HG03521 (cell line): ENCODE measurements at regions not wholly inside any gene's neighbourhood (a gene's known extent, or its start where the extent isn't known, plus 50 kb on each side); places are given as distances from the start of the nearest gene placed in this dataset.

ENCODE experiments used
- ATAC-seq: cut with Tn5 transposase; IDR thresholded peaks from one replicate; pipeline ENCODE4 v1.9.1; 2021; ENCODE audit warnings: mild to moderate bottlenecking, moderate library complexity; ENCODE audit not compliant: unreplicated experiment

GRCh38 chr18:60146220-60146960 is 226.2 kb downstream of the MC4R start:
- ATAC-seq = peak; percentile 70

DNA sequence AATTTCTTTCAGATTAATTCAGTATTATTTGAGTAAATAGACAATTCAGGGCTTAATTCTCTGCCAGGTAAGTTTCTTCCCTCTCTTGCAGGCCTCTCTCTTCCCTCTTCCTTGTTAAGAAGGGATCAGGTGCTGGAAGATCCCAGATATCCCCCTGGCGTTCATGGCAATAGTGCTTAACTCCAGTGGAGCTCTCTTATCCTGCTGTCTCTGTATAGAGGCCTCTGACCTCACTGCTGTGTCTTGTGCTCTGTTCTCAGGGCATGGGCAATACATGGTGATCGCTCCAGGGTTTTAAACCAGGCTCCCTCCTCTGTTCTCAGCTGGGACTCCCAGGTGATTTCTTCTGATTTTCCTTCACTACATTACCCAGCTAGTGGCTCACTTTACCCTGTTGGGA is 226.8 kb downstream of the MC4R start:
- no peak for ATAC-seq

GRCh38 chr18:60134806-60135205 is 235.0 kb downstream of the PMAIP1 start:
- ATAC-seq = no peak

DNA sequence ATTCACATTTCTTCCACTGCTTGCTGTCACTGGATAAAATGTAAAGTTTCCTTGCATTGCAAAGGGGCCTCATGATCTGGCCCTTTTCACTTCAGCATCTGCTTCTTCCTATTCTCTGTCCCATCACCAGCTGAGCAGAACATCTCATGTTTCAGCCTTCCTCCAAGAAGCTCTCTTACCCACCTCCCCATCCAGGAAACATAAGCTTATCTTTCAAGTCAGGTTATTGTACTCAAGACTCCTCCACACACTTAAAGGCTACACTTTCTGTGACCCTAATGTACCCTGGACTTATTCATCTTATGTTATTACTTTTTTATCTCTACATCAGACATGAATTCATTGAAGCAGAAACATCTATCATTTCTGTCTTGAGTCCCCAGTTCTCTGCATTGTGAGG is 230.5 kb downstream of the PMAIP1 start:
- ATAC-seq = no peak

DNA sequence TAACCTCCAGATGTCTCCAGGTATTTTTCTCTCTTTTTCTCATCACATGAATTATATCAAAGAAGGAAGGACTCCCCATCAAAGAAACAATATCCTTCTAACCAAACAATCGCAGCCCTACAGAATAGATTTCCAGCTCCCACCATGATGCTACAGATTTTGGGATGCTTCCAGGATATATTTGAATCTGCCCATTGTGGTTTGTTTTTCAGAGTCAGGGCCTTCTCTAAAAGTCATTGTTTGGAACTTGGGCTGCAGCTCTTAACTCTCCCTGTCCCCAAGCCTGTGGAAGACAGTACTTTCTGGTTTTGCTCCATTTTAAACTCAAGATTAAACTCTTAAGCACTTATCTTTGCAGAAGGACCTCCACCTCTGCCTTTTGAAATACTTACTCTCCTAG is 223.2 kb downstream of the PMAIP1 start:
- no peak for ATAC-seq

DNA sequence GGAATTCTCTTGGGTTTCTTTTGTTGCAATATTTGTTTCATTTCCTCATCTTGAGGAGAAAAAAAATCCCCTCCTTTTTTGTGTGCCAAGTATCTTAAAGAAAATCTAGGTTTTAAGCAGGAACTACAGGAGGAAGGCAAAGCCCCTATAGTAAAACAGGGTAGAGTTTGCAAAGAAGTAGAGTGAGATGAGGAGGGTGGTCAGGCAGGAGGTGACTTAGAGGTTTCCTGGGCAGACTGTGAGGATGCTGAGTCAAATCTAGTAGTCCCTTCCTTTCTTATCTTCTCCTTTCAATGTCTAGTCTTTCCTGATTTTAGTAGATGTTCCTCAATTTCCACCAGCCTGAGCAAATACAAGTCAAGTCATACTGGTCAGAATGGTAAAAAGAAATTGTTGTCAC is 222.5 kb downstream of the PMAIP1 start:
- no peak for ATAC-seq

DNA sequence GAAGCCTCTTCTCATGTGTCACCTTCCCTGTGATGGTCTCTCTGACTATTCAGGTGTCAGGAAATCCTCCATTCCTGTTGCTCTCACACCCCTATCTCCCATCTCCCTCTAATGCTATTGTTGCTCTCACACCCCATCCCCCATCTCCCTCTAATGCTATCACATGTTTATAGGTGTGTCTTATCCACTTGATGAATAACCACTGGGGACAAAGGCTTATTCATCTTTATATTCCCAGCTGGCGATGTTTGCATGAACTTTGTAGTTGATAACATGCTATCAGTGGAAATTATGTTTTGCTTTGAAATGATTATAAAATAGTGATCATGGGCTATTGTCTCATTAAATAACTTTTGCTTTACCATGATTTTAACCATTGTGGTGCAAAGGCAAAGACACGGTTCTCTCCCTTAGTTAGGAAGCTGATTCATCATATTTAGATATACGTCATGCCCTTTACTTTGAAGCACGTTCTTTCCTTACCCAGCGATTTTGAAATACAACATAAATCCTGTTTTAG is 220.5 kb downstream of the PMAIP1 start:
- ATAC-seq = no peak

- ATAC-seq = no peak
Observed at GRCh38 chr18:60117321-60117720, 217.5 kb downstream of the PMAIP1 start.

GRCh38 chr18:60113396-60113795 is 213.6 kb downstream of the PMAIP1 start:
- ATAC-seq = no peak

DNA sequence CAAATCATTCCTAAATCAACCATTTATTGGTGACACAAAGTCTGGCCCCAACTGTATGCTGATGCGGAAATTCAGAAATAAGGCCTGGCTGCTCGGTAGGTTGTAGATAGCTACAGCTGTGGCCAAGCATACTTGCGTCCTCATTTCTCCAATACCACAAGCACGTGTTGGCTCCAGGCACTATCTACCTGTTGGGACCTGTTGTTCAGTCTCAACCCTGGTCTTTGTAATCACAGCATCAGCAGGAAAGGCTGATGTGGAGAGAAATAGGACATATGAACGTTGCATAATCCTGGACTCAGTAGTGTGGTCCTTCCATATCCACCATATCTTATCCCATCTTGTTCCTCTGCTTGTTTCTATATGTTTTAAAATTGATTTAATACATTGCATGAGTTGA is 212.6 kb downstream of the PMAIP1 start:
- no peak for ATAC-seq

GRCh38 chr18:60111525-60111924 is 211.7 kb downstream of the PMAIP1 start:
- ATAC-seq = no peak

DNA sequence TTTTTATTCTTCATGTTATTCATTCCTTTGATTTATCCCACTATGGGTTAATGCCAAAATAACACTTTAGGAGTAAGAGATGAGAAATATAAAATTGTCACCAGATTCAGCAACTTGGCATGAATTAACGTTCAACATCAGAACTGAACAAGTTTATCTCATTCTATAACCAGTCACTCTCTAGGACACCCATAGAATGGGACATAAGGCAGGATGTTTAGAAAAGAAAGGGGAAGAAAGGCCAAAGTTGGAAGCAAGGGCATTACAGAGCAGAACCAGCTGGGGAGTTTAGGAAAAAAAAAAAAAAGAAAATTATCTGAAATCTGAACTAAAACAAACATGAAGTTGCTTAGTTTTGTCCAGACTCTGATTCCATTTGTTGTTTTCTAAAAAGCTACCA is 211.0 kb downstream of the PMAIP1 start:
- no peak for ATAC-seq

DNA sequence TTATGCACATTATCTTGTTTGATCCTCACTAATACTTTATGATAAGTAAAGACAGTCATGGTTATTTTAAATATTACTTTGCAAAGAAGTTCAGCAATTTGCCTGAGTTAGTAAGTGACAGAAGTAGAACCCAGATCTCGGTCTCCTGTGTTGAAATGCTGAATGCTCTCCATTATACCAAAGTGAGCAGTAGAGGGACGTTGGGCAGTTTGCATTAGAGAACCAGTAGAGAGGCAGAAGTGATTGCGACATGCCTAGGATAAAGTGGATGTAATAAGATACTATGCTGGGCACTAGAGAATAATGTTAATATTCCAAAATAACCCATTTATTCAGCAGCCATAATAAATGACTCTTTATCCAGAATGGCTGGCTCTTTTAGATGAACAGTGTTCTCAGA is 201.0 kb downstream of the PMAIP1 start:
- no peak for ATAC-seq

DNA sequence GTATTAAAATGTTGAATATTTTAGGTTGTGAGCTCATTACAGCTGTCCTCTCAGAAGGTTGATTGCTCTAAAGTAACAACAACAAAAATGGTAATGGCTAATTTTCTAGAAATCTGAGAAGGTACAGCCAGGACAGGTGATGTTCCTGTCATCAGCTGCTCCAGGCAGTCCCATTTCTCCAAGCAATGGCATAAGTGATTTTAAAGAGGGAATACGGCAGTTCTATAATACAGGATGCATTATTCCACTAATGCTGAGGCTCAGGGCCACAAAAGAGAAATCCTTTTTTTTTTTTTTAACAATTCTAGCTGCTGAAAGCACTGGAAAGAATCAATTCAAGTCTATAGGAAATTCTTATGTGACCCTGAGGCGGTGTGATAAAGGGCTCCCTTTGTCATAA is 199.9 kb downstream of the PMAIP1 start:
- ATAC-seq = no peak

DNA sequence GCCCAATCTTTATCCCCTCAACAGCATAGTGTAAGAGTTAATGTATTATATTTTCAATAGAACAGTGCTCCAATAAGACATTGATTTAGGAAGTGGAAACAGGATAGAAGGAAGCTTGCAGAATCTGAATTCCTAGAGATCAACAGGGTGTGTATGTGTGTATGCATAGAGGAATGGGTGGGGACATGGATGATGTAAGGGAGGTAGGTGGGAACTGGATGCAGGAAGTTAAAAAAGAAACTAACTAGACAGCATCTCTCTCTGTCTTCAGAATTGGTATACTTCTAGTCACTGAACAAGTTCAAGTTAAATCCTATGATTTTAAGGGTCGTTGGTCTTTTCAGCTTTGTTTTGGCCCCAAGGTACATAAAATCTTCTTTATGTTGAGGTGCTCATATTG is 196.6 kb downstream of the PMAIP1 start:
- ATAC-seq = no peak

- no peak for ATAC-seq
Observed at GRCh38 chr18:60092073-60092472, 192.3 kb downstream of the PMAIP1 start.

GRCh38 chr18:60090170-60090569 is 190.4 kb downstream of the PMAIP1 start:
- ATAC-seq = no peak

GRCh38 chr18:60082790-60083189 is 183.0 kb downstream of the PMAIP1 start:
- no peak for ATAC-seq

DNA sequence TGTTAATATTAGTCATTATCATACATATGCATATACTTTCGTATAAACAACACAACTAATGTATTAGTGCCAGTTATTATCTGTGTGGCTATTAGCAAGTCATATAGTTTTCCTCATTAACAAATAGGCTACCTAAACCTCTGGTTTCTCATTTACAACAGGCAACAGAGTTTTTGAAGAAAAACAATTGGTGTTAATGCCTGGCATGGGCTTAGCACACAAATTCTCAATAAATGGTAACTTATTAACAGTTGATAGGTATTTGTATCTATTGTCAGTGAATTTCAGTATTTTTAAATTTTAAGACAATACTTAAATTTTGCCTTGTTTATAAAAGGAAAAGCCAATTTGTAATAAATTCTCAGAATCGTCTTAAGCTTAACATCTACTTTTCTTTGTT is 182.5 kb downstream of the PMAIP1 start:
- ATAC-seq = no peak

- ATAC-seq = no peak
Observed at GRCh38 chr18:60075477-60075876, 175.7 kb downstream of the PMAIP1 start.

- no peak for ATAC-seq
Observed at GRCh38 chr18:60070631-60071030, 170.8 kb downstream of the PMAIP1 start.

DNA sequence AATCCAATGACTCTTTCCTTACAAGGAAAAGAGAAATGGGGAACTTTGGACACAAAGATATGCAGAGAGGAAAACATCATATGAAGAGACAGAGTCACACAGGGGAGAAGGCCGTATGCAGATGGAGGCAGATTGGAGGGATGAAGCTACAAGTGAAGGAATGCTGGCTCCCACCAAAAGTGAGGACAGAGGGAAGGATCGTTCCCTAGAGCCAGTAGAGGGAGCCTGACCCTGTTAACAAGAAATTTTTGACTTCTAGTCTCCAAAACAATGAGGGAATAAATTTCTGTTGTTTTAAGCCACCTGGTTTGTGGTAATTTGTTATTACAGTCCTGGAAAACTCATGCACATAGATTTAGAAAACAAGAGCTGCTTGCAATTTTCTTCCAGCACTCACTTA is 169.3 kb downstream of the PMAIP1 start:
- no peak for ATAC-seq
